Transverse colon (tissue), 4 donors: ENCODE measurements at regions not wholly inside any gene's neighbourhood (a gene's known extent, or its start where the extent isn't known, plus 50 kb on each side); places are given as distances from the start of the nearest gene placed in this dataset.

Experiments
- DNase-seq: peaks from one replicate; pipeline ENCODE4 v3.0.0-alpha.2; 2019
- H3K27ac ChIP-seq, 4 donors: fragments of 200-600 bp; sonication (generic); 2 replicates each; pipeline ENCODE4 v1.5.1; 2016 to 2018; ENCODE audit warnings: inconsistent platforms in 4 of 4
- H3K27me3 ChIP-seq: fragments of 200-600 bp; sonication (generic); 2 replicates; pipeline ENCODE4 v1.5.1; 2017; ENCODE audit warnings: inconsistent platforms
- H3K36me3 ChIP-seq, 4 donors: fragments of 200-600 bp; sonication (generic); 2 replicates each; pipeline ENCODE4 v1.5.1; 2017 to 2019; ENCODE audit warnings: inconsistent platforms in 4 of 4
- H3K4me1 ChIP-seq, 4 donors: fragments of 200-600 bp; sonication (generic); 2 replicates each; pipeline ENCODE4 v1.5.1; 2017 to 2020; ENCODE audit warnings: inconsistent platforms in 4 of 4
- H3K4me3 ChIP-seq, 4 donors: fragments of 200-600 bp; sonication (generic); 1 replicate in 1 of 4; 2 replicates in 3 of 4; pipeline versions ENCODE4 v1.5.1 to v1.6.1; 2017 to 2019; ENCODE audit warnings: inconsistent platforms in 4 of 4
- H3K9me3 ChIP-seq, 2 donors: fragments of 200-600 bp; sonication (generic); 2 replicates each; pipeline ENCODE4 v1.5.1; 2017 to 2019; ENCODE audit warnings: inconsistent platforms in 2 of 2
- CTCF ChIP-seq, 5 experiments: fragments of 200-600 bp in 3 of 5; fragments of 450-650 bp in 2 of 5; sonication (generic) in 3 of 5; IDR thresholded peaks; 1 replicate in 2 of 5; 2 replicates in 3 of 5; pipeline ENCODE4 v1.5.1; 2016 to 2017; ENCODE audit warnings: antibody characterized with exemption in 5 of 5, inconsistent platforms in 3 of 5, mild to moderate bottlenecking in 2 of 5, moderate library complexity in 1 of 5
- EP300 ChIP-seq: sonication (generic); formaldehyde crosslinking; IDR thresholded peaks from one replicate; pipeline ENCODE4 v1.6.1; 2017; ENCODE audit warnings: antibody characterized with exemption, low read depth
- POLR2A ChIP-seq: fragments of 450-650 bp; IDR thresholded peaks from one replicate; pipeline ENCODE4 v1.6.1; 2016; ENCODE audit warnings: antibody characterized with exemption, mild to moderate bottlenecking, moderate library complexity
- POLR2AphosphoS5 ChIP-seq, 3 donors: sonication (generic); formaldehyde crosslinking; IDR thresholded peaks; one replicate each; pipeline ENCODE4 v1.6.1; 2016; ENCODE audit warnings: antibody characterized with exemption in 3 of 3
- WGBS, 2 donors: methylation state at CpG; one replicate each; pipeline ENCODE4 v1.1.5; 2018; ENCODE audit warnings: low coverage in 1 of 2; 5-methylcytosine and 5-hydroxymethylcytosine counted together
- in situ Hi-C, 4 donors: fragments of 200-750 bp; cut with MboI; loops; one replicate each; pipeline versions ENCODE4 v1.15.0 to v1.15.1; 2017; ENCODE audit warnings: low sequenced_read_pairs in 3 of 4, low pct_ligation_motif_present in 1 of 4, low pct_unique_long_range_greater_than_20kb in 1 of 4
- intact Hi-C: fragments of 100-400 bp; cut with DNase I; formaldehyde crosslinking; loops from one replicate; pipeline ENCODE4 v1.15.1; 2023; ENCODE audit warnings: low total_unique reads

- no peak for DNase-seq
- intact Hi-C loops, result no loop called here
- H3K27ac ChIP-seq, result no peak overlapping the region
- no peaks in the 10 kb centered on the region for H3K27me3 ChIP-seq
- H3K36me3 ChIP-seq, result no peaks in the 10 kb centered on the region
- no peak for TF ChIP-seq EP300
- TF ChIP-seq CTCF (IDR thresholded peaks at IDR 0.05), result no peak
- TF ChIP-seq POLR2AphosphoS5 (IDR thresholded peaks at IDR 0.05), result no peak
- no peak for TF ChIP-seq POLR2A
- H3K4me3 ChIP-seq, result no peak overlapping the region
- in situ Hi-C loops, result no loop called here
- H3K9me3 ChIP-seq, result peaks cover 13 to 16% of the 10 kb centered on the region in 2 donors
- no peaks in the 10 kb centered on the region for H3K4me1 ChIP-seq
- 82 to 87% methylated on average over 5 of the region's 5 CpGs for WGBS, 2 donors
These were observed 75.3 kb downstream of the HLX start for GRCh38 chr1:220954321-220955075.

GRCh38 chr1:220955116-220955515 is 75.9 kb downstream of the HLX start:
- H3K36me3 ChIP-seq, result no peaks in the 10 kb centered on the region
- TF ChIP-seq POLR2AphosphoS5 (IDR thresholded peaks at IDR 0.05) (no peak), EP300 (no peak), POLR2A (no peak), CTCF (IDR thresholded peaks at IDR 0.05) (no peak)
- in situ Hi-C loops, result no loop called here
- no peaks in the 10 kb centered on the region for H3K4me1 ChIP-seq
- H3K9me3 ChIP-seq, result peaks cover 7 to 12% of the 10 kb centered on the region in 2 donors
- no peak overlapping the region for H3K27ac ChIP-seq
- no peaks in the 10 kb centered on the region for H3K27me3 ChIP-seq
- 40 to 77% methylated on average over 1 to 4 of the region's 4 CpGs for WGBS, 2 donors
- DNase-seq, result no peak
- no peak overlapping the region for H3K4me3 ChIP-seq
- intact Hi-C loops, result no loop called here

- H3K4me3 ChIP-seq, result no peak overlapping the region
- no peak overlapping the region for H3K27ac ChIP-seq
- intact Hi-C loops (no loop called here), in situ Hi-C loops (no loop called here)
- DNase-seq, result no peak
- no peaks in the 10 kb centered on the region for H3K9me3 ChIP-seq
- no peaks in the 10 kb centered on the region for H3K27me3 ChIP-seq
- H3K4me1 ChIP-seq, result no peaks in the 10 kb centered on the region
- WGBS, 2 donors, result 36 to 54% methylated on average over 2 of the region's 2 CpGs
- H3K36me3 ChIP-seq, result no peaks in the 10 kb centered on the region
- no peak for TF ChIP-seq EP300
- no peak for TF ChIP-seq POLR2A
- no peak for TF ChIP-seq CTCF (IDR thresholded peaks at IDR 0.05)
- no peak for TF ChIP-seq POLR2AphosphoS5 (IDR thresholded peaks at IDR 0.05)
These were observed 77.4 kb downstream of the HLX start for GRCh38 chr1:220956501-220957232.

- WGBS, 2 donors, result 59 to 60% methylated on average over 1 to 3 of the region's 3 CpGs
- no peak for DNase-seq
- no peaks in the 10 kb centered on the region for H3K4me1 ChIP-seq
- H3K9me3 ChIP-seq, result no peaks in the 10 kb centered on the region
- no peak overlapping the region for H3K27ac ChIP-seq
- intact Hi-C loops, result no loop called here
- H3K4me3 ChIP-seq, result no peak overlapping the region
- no peaks in the 10 kb centered on the region for H3K27me3 ChIP-seq
- in situ Hi-C loops, result no loop called here
- TF ChIP-seq POLR2AphosphoS5 (IDR thresholded peaks at IDR 0.05) (no peak), POLR2A (no peak), EP300 (no peak), CTCF (IDR thresholded peaks at IDR 0.05) (no peak)
- H3K36me3 ChIP-seq, result no peaks in the 10 kb centered on the region
These were observed 78.0 kb downstream of the HLX start for GRCh38 chr1:220957233-220957605.
